Ramos (cell line): ENCODE measurements at regions not wholly inside any gene's neighbourhood (a gene's known extent, or its start where the extent isn't known, plus 50 kb on each side); places are given as distances from the start of the nearest gene placed in this dataset.

ENCODE experiments used
- in situ Hi-C: fragments of 300-500 bp; cut with MboI; formaldehyde crosslinking; loops from one replicate; pipeline ENCODE4 v1.14.3; 2022; ENCODE audit warnings: low sequenced_read_pairs; ENCODE audit not compliant: unreplicated experiment

DNA sequence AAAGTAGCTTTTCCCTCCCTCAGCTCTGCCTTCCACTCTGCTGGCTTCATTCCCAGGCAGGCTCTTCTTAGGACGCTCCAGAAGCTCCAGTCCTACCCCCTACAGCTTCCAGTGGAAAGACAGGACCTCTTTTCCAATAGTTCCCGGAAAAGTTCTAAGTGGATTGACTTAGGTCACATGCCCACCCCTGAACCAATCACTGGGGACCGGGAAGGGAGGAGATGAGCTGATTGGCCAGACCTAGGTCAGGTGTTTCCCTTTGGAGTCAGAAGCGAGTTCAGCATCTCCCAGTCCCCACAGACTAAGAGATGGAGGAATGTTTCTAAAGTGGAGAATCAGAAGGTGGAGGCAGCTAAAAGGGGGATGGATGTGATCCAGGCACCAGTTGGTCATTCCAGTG is 62.9 kb upstream of the KCNG1 start:
- in situ Hi-C loops, result no loop called here

DNA sequence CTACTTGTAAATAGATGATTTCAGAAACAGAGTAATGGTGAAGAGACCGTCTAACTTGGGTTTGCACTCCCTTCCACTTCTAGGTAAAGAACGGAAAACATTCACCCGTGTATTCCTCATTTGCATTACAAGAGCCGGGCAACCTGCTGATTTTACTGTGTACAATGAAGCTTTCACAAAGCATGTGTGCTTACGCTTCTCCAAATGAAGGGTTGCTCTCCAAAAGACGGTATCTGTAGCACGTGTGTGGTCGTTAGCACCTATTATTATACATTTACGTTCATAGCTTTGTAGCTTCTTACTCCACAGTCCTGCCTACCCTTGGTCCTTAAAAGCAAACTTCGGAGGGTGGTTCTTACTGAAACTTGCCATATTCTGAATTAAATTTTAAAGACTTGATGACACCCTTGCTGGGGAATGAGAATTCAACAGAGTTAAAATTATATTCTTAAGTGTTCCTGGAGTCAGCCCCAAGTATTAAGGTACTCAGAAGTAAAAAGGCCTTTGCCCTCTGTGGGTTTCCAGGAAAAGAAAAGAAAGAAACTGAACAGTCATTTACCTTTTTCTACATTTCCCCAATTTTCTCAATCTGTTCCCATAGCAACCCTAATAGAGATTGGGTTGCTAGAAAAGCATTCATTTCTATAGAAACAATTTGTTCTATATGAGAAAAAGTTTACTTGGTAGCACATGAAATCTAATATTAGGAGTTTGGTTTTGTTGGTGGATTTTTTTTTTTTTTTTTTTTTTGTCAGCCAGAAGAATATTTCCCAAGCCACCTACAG is 61.9 kb upstream of the KCNG1 start:
- in situ Hi-C loops, result no loop called here

- in situ Hi-C loops, result no loop called here
Measured at GRCh38 chr20:51083447-51083846, 60.5 kb upstream of the KCNG1 start.

- in situ Hi-C loops, result no loop called here
Measured at GRCh38 chr20:51082988-51083387, 60.1 kb upstream of the KCNG1 start.

DNA sequence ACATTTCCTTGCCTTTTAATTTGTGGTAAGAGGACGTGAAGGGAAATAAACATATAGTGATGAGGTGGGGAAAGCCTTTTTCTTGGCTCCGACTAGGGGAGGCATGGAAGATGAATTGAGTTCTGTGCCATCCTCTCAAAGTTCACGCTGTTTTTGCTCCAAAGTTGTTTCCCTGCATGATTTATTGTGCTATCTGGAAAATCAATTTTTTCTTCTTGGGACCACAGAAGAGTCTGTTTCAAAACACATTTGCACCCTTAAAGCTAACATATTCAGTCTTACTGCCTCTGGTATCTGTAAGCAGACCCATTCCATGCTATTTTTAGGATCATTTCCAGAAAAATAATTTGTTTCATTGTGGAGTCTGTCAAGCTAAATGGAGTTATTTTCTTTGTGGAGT is 57.6 kb upstream of the KCNG1 start:
- in situ Hi-C loops, result no loop called here

DNA sequence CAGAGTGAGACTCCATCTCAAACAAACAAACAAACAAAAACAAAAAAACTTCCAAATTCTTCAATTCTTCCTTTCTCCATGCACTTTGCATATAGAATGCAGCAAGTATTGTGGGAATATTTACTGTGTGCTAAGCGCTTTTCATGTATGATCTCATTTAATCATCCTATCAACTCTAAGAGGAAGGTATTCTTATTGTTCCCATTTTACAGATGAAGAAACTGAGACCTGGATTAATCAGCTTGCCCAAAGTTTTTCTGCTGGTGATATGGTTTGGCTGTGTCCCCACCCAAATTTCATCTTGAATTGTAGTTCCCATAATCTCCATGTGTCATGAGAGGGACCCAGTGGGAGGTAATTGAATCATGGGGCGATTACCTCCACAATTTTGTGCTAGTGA is 56.6 kb upstream of the KCNG1 start:
- in situ Hi-C loops, result no loop called here

GRCh38 chr20:51077686-51078060 is 54.8 kb upstream of the KCNG1 start:
- in situ Hi-C loops, result no loop called here

DNA sequence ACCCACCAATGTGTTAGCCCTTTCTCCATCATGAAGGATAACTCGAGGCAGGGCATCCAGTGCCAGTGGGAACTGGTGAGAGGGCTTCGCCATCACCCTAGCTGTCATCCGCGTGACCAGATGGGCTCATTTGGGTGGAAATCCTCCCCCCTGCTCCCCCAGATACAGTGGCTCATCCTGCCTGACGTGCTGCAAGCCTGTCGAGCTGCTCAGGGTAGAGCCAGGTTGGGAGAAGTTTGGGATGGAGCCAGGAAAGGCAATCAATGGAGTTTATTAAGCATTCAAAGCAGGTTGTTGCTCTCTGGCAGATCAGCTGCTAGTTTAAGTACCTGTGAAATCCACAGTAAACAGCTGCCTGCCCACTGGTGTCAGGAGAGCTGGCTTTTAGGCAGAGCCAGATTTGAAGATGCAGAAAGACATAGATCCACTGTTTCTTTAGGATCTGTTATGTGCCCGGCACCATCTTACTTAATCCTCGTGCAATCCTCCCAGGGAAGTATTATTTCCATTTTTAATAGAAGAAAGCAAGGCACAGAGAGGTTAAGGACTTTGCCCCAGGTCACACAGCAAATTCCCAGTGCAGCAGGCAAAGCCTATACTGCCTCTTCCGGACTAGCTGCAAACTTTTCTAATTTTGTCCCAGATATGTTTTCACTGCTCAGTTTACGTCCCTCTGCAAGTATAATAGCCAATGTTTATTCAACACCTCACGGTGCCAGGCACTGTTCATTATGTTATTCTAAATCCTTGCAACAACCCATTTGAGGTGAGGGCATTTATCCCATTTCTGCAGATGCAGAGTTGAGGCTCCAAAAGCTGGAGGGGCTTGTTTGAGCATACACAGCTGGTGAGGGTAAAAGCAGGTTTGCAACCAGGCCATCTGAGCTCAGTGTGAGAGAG is 54.1 kb upstream of the KCNG1 start:
- in situ Hi-C loops, result no loop called here

GRCh38 chr20:51074062-51074461 is 51.2 kb upstream of the KCNG1 start:
- in situ Hi-C loops, result no loop called here
